Fibroblast of mammary gland (primary cell): ENCODE measurements at regions not wholly inside any gene's neighbourhood (a gene's known extent, or its start where the extent isn't known, plus 50 kb on each side); places are given as distances from the start of the nearest gene placed in this dataset.

ENCODE experiments used
- DNase-seq: peaks from one replicate; pipeline ENCODE4 v3.0.0-alpha.2; 2010; ENCODE audit warnings: low read depth
- H3K4me3 ChIP-seq: 2 replicates; pipeline ENCODE4 v1.5.1; 2011; ENCODE audit warnings: low read depth, mild to moderate bottlenecking, low read length, moderate library complexity; ENCODE audit not compliant: control insufficient read depth
- CTCF ChIP-seq: conservative IDR thresholded peaks from 2 replicates; pipeline ENCODE4 v1.5.1; 2011; ENCODE audit warnings: low read depth, low read length, inconsistent platforms; ENCODE audit not compliant: control insufficient read depth, insufficient read depth

DNA sequence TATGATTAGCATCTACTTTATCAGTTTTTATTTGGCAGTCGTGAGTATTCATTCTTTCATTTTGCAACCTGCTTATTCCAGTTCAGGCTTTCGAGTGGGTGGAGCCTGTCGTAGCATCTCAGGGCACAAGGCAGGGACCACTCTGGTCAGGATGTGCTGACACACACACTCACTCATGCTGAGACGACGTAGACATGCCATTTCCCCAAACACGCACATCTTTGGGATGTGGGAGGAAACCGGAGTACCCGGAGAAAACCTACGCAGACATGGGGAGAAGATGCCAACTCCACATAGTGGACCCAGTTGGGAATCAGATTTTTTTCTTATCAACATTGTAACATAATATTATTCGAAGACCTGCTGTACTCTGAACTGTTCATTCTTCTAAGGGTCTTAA is 756.5 kb upstream of the RBFOX1 start:
- no peak overlapping the region for H3K4me3 ChIP-seq
- no peak for TF ChIP-seq CTCF
- DNase-seq, result no peak

DNA sequence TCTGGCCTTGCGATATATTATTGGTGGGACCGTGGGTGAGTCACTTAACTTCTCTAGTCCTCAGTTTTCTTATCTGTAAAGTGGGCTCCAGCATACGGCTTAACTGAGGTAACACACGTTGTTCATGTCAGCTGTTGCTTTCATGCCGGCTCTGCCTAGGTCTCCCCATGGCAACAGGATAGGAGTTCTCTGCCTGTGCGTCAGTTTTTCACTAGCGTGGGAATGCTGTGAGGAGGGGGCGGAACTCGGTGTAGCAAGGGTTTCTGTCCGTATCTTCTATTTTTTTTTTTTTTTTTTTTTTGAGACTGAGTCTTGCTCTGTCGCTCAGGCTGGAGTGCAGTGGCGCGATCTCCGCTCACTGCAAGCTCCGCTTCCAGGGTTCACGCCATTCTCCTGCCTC is 758.5 kb upstream of the RBFOX1 start:
- no peak for DNase-seq
- no peak overlapping the region for H3K4me3 ChIP-seq
- no peak for TF ChIP-seq CTCF

GRCh38 chr16:6573577-6573976 is 759.1 kb upstream of the RBFOX1 start:
- no peak for TF ChIP-seq CTCF
- no peak overlapping the region for H3K4me3 ChIP-seq
- no peak for DNase-seq

DNA sequence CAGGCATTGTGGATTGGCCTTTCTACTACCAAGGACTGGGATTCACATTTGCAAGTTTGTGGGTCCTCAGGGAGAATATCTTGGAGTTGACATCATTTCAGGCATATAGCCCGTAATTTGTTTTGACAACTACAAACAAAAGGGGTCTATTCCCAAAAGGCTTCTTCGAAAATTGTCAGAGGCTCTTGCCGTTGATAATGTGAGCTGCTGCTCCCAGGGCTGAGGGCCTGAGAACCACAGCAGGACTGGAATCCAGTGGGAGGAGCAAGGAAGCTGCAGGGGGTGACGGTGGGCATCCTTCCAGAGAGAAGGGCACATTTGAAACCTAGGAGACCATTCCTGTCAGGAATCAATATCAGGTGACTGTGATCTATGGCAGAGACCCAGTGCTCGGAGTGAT is 761.6 kb upstream of the RBFOX1 start:
- no peak overlapping the region for H3K4me3 ChIP-seq
- no peak for DNase-seq
- TF ChIP-seq CTCF, result no peak

GRCh38 chr16:6570530-6570929 is 762.1 kb upstream of the RBFOX1 start:
- DNase-seq, result no peak
- H3K4me3 ChIP-seq, result no peak overlapping the region
- TF ChIP-seq CTCF, result no peak

DNA sequence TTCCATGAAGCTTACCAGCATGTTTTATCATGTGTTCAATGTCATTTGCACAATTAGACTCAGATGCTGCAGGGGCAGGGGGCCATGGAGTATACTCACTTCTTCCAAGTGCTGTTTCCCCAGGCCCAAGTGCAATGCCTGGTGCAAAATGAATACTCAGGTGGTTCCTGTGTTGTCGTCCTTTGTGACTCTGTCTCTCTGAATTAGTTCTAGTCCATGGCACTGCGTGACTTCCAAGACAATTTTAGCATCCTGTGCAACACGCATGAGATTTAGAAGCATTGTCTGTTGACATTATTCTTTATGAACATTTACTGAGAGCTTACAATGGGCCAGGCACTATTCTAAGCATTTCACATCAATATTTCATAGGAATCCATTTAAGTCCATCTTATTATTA is 769.7 kb upstream of the RBFOX1 start:
- no peak for DNase-seq
- H3K4me3 ChIP-seq, result no peak overlapping the region
- TF ChIP-seq CTCF, result no peak
